GM18861 (cell line): ENCODE measurements at regions not wholly inside any gene's neighbourhood (a gene's known extent, or its start where the extent isn't known, plus 50 kb on each side); places are given as distances from the start of the nearest gene placed in this dataset.

ENCODE experiments used
- ATAC-seq: cut with Tn5 transposase; IDR thresholded peaks from one replicate; pipeline ENCODE4 v1.9.1; 2021; ENCODE audit not compliant: unreplicated experiment

DNA sequence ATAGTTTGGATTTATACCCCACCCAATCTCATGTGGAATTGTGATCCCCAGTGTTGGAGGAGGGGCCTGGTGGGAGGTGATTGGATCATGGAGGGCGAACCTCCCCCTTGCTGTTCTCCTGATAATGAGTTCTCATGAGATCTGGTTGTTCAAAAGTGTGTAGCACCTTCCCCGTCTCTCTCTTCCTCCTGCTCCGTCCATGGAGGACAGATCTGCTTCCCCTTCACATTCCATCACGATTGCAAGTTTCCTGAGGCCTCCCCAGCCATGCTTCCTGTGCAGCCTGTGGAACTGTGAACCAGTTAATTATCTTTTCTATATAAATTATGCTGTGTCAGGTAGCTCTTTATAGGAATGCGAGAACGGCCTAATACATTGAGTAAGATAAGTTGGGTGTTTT is 518.8 kb upstream of the LCORL start:
- no peak for ATAC-seq

DNA sequence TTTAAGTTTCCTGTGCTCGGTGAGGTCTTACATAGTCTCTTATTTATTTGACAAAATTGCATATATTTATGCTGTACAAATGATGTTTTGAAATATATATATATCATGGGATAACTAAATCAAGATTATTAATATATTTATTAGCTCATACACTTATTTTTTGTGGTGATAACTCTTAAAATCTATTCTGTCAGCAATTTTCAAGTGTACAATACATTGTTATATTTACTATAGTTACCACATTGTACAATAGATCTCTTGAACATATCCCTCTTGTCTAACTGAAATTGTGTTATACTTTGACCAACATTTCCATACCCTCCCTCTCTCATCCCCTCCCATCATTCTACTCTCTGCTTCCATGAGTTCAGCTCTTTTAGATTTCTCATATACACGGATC is 516.6 kb upstream of the LCORL start:
- no peak for ATAC-seq

DNA sequence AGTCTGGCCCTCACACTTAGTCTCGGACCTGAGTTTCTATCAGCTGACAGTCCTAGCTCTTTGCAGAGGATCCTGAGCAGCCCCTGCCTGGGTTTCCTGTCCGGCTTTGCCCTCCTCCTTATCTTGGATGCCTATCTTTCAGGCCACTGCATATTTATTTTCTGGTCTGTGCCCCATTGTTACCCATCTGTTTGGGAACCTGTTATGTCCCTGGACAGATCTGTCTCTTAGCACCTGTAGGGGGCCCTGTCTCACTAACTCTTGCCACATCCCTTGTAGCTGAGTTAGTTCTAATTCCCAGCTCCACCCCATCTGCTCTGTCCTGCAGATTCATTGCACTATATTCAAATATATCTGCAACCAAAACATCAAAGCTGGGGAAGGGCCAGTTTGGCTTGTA is 514.9 kb upstream of the LCORL start:
- no peak for ATAC-seq

DNA sequence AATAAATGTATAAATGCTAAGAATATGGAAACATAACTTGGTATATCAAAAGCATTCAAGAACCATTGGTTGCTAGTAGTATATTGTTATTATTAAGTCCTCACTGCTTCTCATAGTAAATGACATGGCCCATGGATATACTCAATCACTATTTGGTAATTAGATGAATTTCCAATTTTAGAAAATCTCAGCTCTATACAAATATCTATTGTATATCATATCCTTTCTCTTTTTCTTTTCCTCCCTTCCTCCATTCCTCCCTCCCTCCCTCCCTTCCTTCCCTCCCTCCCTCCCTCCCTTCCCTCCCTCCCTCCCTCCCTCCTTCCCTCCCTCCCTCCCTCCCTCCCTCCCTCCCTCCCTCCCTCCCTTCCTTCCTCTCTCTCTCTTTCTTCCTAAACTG is 514.4 kb upstream of the LCORL start:
- no peak for ATAC-seq

DNA sequence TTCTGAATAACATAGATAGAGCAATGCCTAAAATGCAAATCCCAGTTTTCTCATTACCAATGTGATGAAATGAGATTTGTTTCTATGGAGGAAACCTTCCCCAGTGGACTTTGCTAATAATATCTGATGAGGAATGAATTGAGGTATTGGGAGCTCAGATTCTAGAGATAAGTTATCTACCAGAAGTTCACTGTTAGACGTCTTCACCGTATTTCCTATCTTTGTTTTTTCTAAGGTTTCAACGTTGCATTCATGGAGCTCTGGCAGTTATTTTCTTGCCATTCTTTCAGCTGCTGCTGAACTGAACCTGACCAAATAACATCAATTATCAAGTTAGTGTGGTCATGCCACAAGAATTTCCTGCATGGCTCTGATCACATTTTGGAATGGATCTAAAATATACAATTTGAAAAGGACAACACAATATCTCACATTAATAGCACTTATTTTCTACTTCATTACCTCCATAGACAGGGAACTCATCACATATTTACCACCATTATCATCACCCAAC is 511.8 kb upstream of the LCORL start:
- ATAC-seq, result no peak

DNA sequence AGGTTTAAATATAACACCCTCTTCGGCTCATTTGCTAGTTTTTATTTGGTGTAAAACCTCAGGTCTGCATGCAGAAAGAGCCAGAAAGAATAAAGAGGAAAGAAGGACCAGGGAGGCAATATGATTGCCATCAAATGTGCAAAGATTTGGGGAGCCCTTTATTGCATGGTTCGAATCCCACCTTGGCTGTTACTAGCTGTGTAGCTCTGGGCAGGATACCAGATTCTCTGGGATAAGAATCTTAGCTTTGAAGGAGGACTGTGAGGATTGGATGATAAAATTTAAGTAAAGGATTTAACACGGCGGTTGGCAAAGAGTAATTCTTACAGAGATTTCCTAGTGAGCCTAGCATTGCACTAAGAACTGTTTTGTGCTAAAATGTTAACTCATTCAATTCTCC is 510.2 kb upstream of the LCORL start:
- no peak for ATAC-seq

DNA sequence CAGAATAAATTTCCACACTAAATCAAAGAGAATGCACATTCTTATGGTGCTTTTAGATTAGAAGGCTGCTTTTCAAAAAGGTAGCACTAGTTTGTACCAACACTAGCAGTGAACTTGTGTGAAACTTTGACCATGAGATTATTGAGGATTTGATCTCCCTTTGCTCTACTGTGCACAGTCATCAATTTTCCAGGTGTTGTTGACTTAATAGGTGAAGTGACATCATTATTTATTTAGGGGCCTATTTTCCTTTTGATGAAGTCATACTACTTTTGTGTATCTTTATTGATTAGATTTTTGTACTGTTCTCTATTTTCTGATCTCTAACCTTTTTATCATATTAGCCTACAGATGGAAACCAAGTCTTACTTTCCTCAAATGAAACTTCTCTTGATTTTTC is 507.9 kb upstream of the LCORL start:
- ATAC-seq, result no peak

DNA sequence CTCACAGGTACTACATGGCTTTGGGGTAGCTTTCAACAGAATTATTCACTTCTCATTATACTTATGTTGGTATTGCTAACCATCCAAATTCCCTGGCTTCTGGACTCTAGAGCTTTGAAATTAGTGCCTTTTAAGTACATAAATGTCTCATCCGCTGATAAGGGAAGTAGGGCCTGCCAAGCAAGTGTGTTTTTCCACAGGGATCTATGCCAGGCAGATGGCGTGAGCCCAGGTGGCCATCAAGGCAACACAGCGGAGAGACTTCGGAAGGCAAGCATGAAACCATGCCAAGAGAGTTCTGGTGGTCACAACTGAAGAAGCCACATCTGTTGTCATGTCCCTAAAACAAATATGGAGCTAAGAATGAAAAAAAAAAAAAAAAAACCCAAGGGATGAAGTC is 503.1 kb upstream of the LCORL start:
- ATAC-seq, result no peak

DNA sequence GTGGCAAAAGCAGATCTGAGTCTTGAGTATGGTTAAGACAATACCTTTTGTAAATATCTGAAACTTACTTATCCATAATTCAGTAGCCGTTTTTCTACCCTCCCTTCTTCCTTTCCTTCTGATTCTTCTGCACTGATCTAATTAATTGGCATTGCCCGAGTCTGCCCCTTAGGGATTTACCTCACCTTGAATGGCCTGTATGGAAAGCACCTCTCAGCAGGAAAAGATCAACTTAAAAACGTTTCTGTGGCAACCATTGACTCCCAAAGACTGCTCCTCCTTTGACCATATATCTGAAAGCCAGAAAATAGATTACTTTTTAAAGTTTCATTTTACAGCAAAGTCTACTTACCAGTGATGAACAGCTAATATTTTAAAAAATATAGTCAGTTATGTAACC is 496.5 kb upstream of the LCORL start:
- no peak for ATAC-seq

DNA sequence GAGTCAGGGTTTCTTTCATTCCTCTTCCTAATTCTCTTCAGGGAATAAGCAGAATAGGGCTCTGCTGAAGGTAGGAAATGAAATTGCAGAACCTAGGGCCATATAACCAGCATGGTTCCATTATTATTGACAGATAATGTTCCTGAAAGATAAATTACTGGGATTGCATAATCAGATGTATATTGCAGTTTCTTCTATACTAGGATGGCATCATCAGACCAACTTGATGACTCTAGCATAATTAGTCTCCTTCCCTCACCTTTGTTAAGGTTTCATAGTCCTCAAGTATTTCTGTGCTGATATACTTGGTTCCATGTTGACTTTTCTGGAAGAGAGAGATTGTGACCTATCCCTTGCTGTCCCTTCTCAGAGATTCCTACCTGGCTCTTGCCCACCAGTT is 492.3 kb upstream of the LCORL start:
- ATAC-seq, result no peak

DNA sequence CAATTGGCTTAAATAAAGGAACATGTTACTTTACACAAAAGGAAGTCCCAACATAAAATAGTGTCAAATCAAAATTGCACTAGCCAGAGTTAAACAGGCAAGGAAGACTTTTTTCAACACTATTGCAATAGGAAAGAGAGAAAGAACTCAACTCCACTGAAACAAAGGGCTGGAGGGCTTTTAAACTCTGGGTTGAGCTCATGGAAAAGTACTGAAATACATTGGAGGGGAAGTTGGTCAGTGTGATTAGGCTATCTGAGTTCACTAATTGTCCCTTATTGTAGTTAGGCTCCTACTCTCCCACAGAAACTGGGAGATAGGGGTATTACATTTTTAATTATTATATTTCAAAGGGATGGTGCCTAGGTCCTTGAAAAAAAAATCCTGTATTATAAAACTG is 491.2 kb upstream of the LCORL start:
- ATAC-seq, result no peak

DNA sequence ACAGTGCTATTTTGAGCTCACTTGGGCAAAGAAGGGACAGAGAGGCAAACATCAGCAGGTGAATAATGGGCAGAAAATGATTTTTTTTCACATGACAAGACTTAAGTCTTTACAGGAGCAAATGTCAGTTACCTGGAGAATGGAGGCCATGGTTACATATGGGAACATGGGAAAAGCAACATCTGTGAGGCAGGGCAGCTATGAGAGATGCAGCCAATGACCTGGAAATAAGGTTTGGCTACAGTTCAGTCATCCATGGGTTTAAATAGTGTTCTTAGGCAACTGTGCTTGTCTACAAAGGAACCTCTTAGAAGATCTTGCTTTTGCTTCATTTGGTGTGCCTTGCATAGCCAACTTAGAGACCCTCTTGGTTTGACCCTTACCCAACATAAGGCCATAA is 490.2 kb upstream of the LCORL start:
- no peak for ATAC-seq

DNA sequence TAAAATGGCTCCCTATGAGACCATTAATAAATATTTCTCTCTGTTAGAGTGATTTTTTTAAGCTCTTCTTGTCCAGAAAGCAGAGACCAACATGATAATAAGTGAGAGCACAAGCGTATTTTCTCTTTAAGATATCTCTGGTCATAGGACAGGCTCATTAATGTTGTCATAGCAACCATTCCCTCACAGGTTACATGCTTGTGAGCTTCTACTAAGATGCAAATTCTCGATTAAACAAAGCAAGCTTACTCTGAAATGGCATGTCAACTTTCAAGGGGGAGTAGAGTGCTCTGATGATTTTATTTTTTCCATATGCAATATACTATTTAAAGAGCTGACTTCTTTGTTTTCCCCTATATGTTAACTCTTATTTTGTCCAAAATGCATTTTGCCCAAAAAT is 487.2 kb upstream of the LCORL start:
- no peak for ATAC-seq

DNA sequence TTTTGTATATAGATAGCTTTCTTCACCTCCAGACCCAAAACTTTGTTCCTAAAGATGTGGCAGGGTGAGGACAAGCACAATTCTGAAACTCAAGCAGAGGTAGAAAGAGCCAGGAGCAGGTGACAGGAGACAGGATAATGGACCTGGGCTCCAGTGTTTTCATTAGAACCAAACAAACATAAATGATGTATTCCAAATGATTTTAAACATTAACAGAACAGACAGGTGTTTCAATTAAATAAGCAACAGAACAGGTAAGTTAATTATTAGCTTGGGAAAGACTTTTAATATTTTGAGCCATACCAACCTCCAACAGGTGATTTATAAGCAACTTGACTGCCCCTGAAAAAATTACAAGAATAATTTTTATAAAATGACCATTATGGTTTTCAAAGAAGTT is 459.4 kb upstream of the LCORL start:
- ATAC-seq, result no peak

DNA sequence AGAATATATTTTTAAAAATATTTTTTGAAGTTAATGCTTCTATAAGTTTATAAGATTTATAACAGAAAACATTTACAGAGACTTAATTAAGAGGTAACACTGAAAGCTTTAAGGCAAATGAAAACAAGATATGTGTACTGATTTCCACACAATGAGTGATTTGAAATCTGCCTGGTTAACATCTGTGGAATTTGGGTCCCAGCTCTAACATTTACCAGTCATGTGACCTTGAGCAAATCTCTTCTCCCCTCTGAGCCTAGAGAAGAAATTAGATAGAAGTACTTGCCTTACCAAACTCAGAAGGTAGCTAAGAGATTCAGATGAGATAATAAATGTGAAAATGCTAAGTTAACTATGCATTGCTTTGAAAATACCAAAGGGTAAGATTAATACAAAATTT is 458.8 kb upstream of the LCORL start:
- no peak for ATAC-seq

DNA sequence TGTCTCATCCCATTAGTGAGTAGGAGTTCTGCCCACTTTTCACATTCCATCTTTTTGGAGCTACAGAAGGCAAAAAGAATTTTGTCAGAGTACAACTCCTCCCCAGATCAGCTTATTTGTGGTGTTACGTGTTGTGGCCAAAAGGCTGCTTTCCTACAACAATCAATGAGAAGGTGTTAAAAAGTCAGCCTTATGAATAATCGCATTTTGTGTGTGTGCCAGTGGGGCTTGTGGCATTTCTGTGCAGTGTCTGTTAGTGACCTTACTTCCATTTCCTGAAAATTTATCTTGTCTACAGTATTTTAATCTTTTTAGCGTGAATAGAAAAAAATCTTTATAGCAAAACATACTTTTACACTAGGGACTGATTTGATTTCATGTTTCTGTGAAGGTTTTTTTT is 458.3 kb upstream of the LCORL start:
- no peak for ATAC-seq

DNA sequence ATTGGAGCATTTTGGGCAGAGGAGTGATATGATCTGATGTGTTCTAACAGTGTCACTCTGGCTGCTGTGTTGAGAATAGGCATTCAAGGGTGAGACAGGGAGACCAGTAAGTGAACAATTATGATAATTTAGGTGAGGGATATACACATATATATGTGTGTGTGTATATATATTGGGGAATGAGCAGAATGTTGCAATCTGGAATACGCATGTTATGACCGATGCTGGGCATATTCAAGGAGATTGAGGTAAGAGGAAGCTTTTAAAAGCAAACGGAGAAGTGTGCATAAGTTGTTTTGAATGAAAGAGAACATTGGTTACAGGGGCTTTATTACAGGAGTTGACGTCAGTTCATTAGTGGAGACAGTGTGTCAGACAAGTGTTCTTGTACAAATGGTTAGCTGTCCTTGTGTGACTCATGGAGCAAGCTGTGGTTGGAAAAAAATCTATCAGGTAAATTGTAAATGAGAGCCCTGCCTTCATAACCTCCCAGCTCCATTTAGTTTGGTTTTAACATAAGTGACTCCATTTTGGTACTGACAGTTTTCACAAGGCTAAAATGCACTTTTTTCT is 442.5 kb upstream of the LCORL start:
- no peak for ATAC-seq

DNA sequence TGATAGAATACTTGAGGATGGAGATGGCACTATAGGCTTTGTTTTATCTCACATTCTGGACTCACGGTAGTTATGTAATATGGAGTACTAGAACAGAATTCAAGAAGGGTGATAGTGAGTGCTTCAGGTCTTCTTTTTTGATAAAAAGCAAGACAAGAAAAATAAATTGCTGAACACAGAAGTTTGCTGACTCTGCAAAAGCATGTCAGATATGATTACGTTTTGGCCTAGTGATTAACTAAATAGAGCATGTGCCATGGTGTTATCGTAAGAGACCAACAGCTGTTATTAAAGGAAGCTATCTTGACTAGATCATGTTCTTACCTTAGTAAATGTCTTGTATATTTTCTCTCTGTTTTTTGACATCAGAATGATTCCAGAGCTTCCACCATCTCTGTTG is 436.9 kb upstream of the LCORL start:
- no peak for ATAC-seq

DNA sequence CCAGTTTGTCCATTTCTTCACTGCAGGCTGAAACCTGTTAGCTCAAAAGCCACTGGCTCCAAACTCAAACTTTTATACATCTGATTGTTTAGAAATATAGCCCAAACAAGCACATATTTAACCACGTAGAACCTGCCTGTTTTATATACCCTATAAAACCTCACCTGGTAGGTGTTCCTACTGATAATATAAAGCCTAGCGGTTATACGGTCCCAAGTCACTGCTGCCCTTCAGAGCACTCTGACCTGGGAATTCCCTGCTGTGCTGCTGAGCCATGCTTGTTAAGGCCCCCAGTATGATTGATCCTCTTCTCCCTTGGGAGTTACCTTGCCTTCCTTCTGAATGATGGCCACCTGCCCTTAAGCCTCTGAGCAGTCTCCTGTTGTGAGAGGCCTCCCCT is 432.8 kb upstream of the LCORL start:
- no peak for ATAC-seq

DNA sequence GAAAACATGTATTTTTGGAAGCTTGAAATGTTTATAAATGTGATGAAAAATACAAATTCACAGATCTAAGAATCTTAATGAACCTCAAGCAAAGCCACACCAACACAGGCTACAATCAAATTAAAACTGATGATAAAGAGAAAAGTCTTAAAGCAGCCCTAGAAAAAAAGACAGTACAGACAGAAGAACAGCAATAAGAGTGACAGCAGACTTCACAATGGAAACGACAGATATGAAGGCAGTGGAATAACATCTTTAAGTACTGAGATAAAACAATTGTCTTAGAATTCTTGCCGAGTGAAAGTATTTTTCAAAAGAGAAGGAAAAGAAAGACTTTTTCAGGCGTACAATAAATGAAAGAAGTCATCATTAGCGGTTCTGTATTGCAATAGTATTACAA is 423.6 kb upstream of the LCORL start:
- ATAC-seq, result no peak

DNA sequence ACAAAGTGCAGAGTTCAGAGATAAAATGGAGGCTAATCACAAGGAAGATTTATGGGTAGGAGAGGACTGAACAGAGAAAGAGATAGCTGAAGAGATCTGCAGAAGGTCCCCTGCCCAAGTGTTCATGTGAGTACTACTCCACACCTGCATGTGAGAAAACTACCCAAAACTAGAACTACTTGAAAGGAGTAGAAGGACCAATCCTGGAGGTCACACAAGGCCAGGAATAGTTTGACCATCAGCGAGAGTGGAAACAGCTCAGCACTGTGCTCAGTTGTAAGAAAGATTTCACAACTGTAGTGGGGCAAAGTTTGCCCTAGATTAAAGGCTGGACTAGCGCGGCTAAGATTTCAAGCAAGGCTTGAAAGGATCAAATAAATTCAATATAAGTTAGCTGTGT is 422.7 kb upstream of the LCORL start:
- no peak for ATAC-seq

DNA sequence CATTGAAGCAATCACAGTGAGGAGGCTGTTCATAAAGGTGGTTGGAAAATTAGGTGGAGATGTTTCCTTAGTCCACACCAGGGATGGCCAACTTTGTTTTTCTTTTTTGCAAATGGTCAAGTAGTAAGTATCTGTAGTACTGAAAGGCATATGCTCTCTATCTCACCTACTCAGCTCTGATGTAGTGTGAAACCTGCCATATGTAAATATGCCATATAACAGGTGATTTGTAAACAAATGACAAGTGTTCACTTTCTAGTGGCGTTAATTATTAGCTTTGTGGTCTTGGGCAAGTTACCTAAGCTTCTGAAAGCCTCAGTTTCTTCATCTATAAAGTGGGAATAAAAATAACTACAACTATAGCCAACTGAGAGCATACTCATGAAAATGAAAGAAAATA is 421.4 kb upstream of the LCORL start:
- no peak for ATAC-seq

DNA sequence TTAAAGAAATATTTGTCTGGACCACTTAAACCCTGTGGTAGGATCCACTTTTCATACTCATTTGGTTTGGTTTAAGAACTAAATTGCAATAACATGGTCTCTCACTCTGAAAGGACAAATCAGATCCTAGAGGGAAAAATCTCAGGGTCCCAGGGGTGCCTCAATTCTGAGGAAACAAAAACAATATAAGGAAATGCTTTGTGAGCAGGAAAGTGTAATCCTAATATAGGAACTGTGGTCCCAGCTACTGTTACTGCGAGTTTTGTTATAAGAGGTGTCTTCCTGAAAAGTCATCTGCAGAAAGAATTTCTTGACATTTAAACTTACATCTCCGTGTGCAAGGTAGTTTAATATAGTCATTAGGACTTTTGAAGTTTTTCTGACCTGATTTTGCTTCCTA is 420.1 kb upstream of the LCORL start:
- no peak for ATAC-seq

DNA sequence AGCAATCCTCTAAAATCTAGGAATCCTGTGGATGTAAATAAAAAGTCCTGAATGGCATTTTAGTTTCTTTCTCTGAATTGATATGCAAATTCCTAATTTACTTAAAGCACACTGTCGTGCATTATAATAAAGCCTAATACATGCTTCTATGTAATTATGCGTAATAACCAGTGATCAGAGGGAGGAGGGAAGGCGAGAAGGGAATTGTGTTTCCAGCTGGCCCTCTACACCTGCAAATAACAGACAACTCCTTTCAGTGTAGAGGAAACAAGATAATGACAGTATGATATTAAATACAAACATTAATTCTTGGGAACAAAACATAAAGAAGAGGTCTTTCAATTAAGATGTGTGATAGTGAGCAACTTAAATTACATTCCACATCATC is 419.6 kb upstream of the LCORL start:
- no peak for ATAC-seq
